Astrocyte (in vitro differentiated cells and primary cell): ENCODE measurements at regions not wholly inside any gene's neighbourhood (a gene's known extent, or its start where the extent isn't known, plus 50 kb on each side); places are given as distances from the start of the nearest gene placed in this dataset.
A peak's percentile ranks its signal among the peaks of the same experiment; 100 is the strongest.

ENCODE experiments used
- DNase-seq: peaks from one replicate; pipeline ENCODE4 v3.0.0-alpha.2; 2010; ENCODE audit warnings: low read depth
- FAIRE-seq: peaks from 2 replicates; lab custom pipeline; 2011; peaks lifted over from hg19 to GRCh38; lab: Jason Lieb, UNC
- H2AFZ ChIP-seq: 2 replicates; pipeline ENCODE4 v1.6.0; 2012; ENCODE audit warnings: low read depth, low read length, inconsistent platforms
- H3K27ac ChIP-seq: 2 replicates; pipeline ENCODE4 v1.5.1; 2011; ENCODE audit warnings: low read depth, low read length, inconsistent platforms
- H3K27me3 ChIP-seq: 2 replicates; pipeline ENCODE4 v1.6.0; 2011; ENCODE audit warnings: low read length, inconsistent platforms; ENCODE audit not compliant: insufficient read depth
- H3K36me3 ChIP-seq: 2 replicates; pipeline ENCODE4 v1.5.1; 2011; ENCODE audit warnings: low read length, inconsistent platforms; ENCODE audit not compliant: insufficient read depth
- H3K4me1 ChIP-seq: 2 replicates; pipeline ENCODE4 v1.5.1; 2011; ENCODE audit warnings: low read length, inconsistent platforms; ENCODE audit not compliant: insufficient read depth
- H3K4me2 ChIP-seq: 2 replicates; pipeline ENCODE4 v1.6.0; 2012; ENCODE audit warnings: low read length, inconsistent platforms
- H3K4me3 ChIP-seq: 2 replicates; pipeline ENCODE4 v1.5.1; 2011; ENCODE audit warnings: low read depth, mild to moderate bottlenecking, low read length, inconsistent platforms; ENCODE audit not compliant: insufficient read depth
- H3K79me2 ChIP-seq: 2 replicates; pipeline ENCODE4 v1.6.0; 2012; ENCODE audit warnings: mild to moderate bottlenecking, low read length, inconsistent platforms; ENCODE audit not compliant: insufficient read depth
- H3K9ac ChIP-seq: 2 replicates; pipeline ENCODE4 v1.6.0; 2012; ENCODE audit warnings: mild to moderate bottlenecking, low read length, inconsistent platforms
- H3K9me3 ChIP-seq: 2 replicates; pipeline ENCODE4 v1.5.1; 2012; ENCODE audit warnings: low read depth, mild to moderate bottlenecking, low read length, inconsistent platforms; ENCODE audit not compliant: insufficient read depth
- H4K20me1 ChIP-seq: 2 replicates; pipeline ENCODE4 v1.6.0; 2012; ENCODE audit warnings: low read length, inconsistent platforms; ENCODE audit not compliant: insufficient read depth
- H3K27ac Mint-ChIP-seq: one replicate; pipeline ENCODE4 v1.8.0; 2021; ENCODE audit warnings: mild to moderate bottlenecking, mixed read lengths; ENCODE audit not compliant: unreplicated experiment
- H3K27me3 Mint-ChIP-seq: one replicate; pipeline ENCODE4 v1.8.0; 2021; ENCODE audit warnings: low read depth, mixed read lengths; ENCODE audit not compliant: unreplicated experiment
- H3K36me3 Mint-ChIP-seq: one replicate; pipeline ENCODE4 v1.8.0; 2021; ENCODE audit warnings: low read depth, mixed read lengths; ENCODE audit not compliant: unreplicated experiment
- H3K4me1 Mint-ChIP-seq: one replicate; pipeline ENCODE4 v1.8.0; 2021; ENCODE audit warnings: low read depth, mixed read lengths; ENCODE audit not compliant: unreplicated experiment
- H3K4me3 Mint-ChIP-seq: one replicate; pipeline ENCODE4 v1.8.0; 2021; ENCODE audit warnings: mild to moderate bottlenecking, moderate library complexity, mixed read lengths; ENCODE audit not compliant: unreplicated experiment
- H3K9me3 Mint-ChIP-seq: one replicate; pipeline ENCODE4 v1.8.0; 2021; ENCODE audit warnings: mild to moderate bottlenecking, mixed read lengths; ENCODE audit not compliant: unreplicated experiment
- EZH2 ChIP-seq: IDR thresholded peaks from 2 replicates; pipeline ENCODE4 v1.6.1; 2012; ENCODE audit warnings: mild to moderate bottlenecking, low read length, inconsistent platforms; ENCODE audit not compliant: insufficient read depth
- TF ChIP-seq, protein P1 (sequence below): IDR thresholded peaks from 2 replicates; pipeline ENCODE4 v1.5.1; 2011; ENCODE audit warnings: low read depth, mild to moderate bottlenecking, inconsistent platforms, low read length, moderate library complexity; ENCODE audit not compliant: insufficient read depth

DNA sequence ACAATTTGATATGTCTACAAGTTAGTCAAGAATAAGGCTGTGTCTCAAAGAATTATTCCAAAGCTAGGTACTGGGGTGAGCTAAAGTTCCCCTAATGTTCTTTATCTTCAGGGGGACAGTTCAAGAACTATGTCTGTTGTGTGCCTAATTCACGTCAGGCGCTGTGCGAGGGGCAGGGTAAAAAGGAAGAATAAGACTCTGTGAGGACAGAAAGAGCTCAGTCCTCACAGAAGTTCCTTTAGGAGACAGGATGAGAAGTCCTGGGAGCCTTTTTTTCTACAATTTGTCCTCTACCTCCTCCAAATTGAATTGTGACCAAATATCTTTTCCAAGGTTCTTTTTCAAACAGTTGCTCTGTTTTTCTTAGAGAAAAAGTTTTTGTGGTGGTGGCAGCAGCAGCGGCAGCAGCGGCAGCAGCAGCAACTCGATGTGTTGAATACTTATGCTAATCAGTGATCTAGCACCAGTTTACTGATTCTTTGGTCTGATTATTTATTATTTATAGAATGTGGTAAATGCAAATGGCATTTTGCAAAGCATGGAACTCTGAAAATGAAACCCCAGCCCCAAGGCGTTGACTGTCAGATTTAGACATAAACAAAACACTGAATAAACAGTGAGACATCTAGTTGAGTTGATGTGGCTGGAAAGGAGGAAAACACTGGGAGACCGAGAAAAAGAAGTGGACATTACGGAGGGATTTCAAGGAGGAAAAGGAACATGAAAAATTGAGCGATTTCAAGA, 88.6 kb downstream of the GTPBP8 start:
- peak overlapping the region; percentile 84 for H3K4me2 ChIP-seq
- Mint-ChIP-seq H3K27ac (no peak overlapping the region), H3K36me3 (no peaks in the 10 kb centered on the region), H3K27me3 (no peaks in the 10 kb centered on the region), H3K4me3 (no peak overlapping the region), H3K9me3 (no peaks in the 10 kb centered on the region), H3K4me1 (peaks cover 8% of the 10 kb centered on the region)
- H3K36me3 ChIP-seq, result no peaks in the 10 kb centered on the region
- H2AFZ ChIP-seq, result peak overlapping the region; percentile 57
- H3K4me1 ChIP-seq, result peaks cover 10% of the 10 kb centered on the region
- DNase-seq, result no peak
- H3K4me3 ChIP-seq, result peak overlapping the region; percentile 39
- no peaks in the 10 kb centered on the region for H3K9me3 ChIP-seq
- FAIRE-seq, result no peak
- H3K9ac ChIP-seq, result peak overlapping the region; percentile 36
- H3K79me2 ChIP-seq, result no peaks in the 10 kb centered on the region
- H4K20me1 ChIP-seq, result no peaks in the 10 kb centered on the region
- no peaks in the 10 kb centered on the region for H3K27me3 ChIP-seq
- no peak overlapping the region for H3K27ac ChIP-seq
- no peak for TF ChIP-seq EZH2
- TF ChIP-seq, protein P1, sequence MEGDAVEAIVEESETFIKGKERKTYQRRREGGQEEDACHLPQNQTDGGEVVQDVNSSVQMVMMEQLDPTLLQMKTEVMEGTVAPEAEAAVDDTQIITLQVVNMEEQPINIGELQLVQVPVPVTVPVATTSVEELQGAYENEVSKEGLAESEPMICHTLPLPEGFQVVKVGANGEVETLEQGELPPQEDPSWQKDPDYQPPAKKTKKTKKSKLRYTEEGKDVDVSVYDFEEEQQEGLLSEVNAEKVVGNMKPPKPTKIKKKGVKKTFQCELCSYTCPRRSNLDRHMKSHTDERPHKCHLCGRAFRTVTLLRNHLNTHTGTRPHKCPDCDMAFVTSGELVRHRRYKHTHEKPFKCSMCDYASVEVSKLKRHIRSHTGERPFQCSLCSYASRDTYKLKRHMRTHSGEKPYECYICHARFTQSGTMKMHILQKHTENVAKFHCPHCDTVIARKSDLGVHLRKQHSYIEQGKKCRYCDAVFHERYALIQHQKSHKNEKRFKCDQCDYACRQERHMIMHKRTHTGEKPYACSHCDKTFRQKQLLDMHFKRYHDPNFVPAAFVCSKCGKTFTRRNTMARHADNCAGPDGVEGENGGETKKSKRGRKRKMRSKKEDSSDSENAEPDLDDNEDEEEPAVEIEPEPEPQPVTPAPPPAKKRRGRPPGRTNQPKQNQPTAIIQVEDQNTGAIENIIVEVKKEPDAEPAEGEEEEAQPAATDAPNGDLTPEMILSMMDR, result no peak

DNA sequence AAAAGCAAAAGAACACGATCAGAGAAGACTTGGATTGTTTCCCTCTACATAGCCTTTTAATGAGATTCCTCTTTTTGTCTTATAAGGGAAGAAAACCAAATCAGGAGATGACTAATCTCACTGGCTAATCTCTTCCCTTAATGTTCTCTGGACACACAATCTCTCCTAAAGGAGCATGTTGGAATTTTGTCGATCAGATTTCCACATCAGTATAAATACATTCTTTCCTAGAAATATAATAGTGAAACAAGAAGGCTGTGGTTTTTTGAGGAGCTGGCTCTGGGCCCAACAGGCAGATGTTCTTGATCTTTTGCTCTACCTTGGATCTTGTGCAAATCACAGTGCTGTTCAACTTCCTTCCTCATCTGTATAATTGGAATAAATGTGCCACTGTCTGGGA, 94.0 kb downstream of the GTPBP8 start:
- Histone ChIP-seq H3K79me2 (no peaks in the 10 kb centered on the region), H3K9me3 (no peaks in the 10 kb centered on the region), H3K4me2 (peak overlapping the region; percentile 55), H3K4me3 (no peak overlapping the region), H3K27me3 (no peaks in the 10 kb centered on the region), H4K20me1 (no peaks in the 10 kb centered on the region), H3K4me1 (peaks cover 9% of the 10 kb centered on the region), H3K27ac (no peak overlapping the region), H3K9ac (no peak overlapping the region), H3K36me3 (no peaks in the 10 kb centered on the region), H2AFZ (no peak overlapping the region)
- no peaks in the 10 kb centered on the region for H3K9me3 Mint-ChIP-seq
- FAIRE-seq, result peak; percentile 5
- DNase-seq, result peak; percentile 97
- no peak overlapping the region for H3K4me3 Mint-ChIP-seq
- H3K27ac Mint-ChIP-seq, result no peak overlapping the region
- H3K27me3 Mint-ChIP-seq, result peaks cover 3% of the 10 kb centered on the region
- TF ChIP-seq EZH2, result no peak
- TF ChIP-seq, protein P1, result no peak
- H3K4me1 Mint-ChIP-seq, result peaks cover 17% of the 10 kb centered on the region
- no peaks in the 10 kb centered on the region for H3K36me3 Mint-ChIP-seq
